Hematopoietic multipotent progenitor cell treated with erythropoietin and hydrocortisone succinate and interleukin-3 and kit ligand, for 4 days (in vitro differentiated cells): ENCODE measurements at regions not wholly inside any gene's neighbourhood (a gene's known extent, or its start where the extent isn't known, plus 50 kb on each side); places are given as distances from the start of the nearest gene placed in this dataset.

Experiments used
- DNase-seq: peaks from one replicate; pipeline ENCODE4 v3.0.0-alpha.2; 2015

DNA sequence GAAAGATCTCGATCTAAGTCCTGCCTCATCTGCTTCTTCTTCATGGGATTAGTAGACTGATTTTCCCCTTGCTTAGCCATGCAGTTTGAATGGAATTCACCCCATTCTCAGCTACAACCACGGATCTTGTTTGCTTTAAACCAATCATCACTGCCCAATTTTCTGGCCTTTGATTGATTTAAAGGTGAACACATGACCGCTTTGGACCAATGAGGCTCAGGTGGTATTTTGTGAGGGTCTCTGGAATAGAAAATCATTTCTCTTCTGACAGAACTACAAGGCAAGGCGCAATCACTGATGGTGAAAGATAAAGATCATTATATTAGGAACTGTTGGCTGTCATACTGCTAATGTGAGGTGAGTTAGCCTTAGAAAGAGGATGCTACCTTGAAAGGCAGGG, 213.0 kb upstream of the PLEKHG7 start:
- no peak for DNase-seq

GRCh38 chr12:92488735-92489134, 214.1 kb upstream of the PLEKHG7 start:
- DNase-seq: peak; percentile 30

- no peak for DNase-seq
Measured at GRCh38 chr12:92487138-92487485, 215.7 kb upstream of the PLEKHG7 start.

GRCh38 chr12:92486443-92487137, 216.2 kb upstream of the PLEKHG7 start:
- no peak for DNase-seq

- no peak for DNase-seq
Measured at GRCh38 chr12:92485351-92486348, 217.1 kb upstream of the PLEKHG7 start.

DNA sequence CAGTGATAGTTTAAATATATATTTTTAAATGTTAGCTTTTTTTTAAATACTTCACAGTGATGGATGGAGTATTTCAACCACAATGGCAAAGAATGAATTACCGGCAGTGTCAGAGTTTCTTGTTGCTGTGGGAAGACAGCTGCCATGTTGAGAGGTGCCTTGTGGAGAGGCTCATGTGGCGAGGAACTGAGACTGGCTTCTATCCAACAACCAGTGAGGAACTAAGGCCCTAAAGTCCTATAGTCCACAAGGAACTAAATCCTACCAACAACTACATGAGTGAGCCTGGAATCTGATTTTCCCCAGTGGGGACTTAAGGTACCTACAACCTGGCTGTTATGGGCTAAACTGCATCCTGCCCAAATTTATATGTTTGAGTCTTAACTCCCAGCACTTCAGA, 220.2 kb upstream of the PLEKHG7 start:
- no peak for DNase-seq

DNA sequence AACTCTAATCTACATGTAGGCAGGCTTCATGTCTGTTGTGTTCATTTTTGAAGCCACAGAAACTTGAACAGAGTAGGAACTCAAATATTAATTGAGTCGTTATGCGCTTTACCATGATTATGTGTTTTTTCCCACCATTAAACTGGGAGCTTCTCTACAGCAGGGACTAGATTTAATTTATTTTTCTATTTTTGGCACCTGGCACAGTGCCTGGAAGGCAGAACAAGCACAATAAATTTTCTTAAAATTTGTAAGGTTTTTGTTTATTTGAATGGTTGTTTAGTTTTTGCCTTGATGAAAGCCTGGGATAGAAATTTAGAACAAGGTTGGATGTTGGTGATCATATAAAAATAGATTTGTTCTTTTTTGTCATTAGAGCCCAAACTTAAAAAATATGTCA, 221.7 kb upstream of the PLEKHG7 start:
- no peak for DNase-seq

- no peak for DNase-seq
Measured at GRCh38 chr12:92478692-92479091, 224.1 kb upstream of the PLEKHG7 start.

GRCh38 chr12:92476844-92477243, 225.9 kb upstream of the PLEKHG7 start:
- DNase-seq: no peak

DNA sequence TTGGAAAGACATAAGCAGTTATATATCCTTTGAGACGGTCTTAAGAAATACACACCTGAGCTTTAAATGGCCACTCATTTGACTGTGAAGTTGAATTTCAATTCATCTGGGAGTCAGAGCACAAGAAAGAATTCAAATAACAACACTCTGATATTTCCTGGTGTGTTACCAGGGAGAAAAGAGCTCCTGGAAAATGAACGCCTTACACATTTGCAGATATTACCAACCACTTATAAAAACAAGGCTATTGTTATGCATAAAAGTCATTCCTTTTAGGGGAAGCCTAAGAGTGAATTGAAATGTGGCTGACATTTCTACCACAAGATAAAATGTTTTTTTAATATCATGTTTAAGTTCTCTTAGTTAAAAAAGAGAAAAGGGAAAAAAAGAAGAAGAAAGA, 229.2 kb upstream of the PLEKHG7 start:
- no peak for DNase-seq

- no peak for DNase-seq
Measured at GRCh38 chr12:92472201-92472600, 230.6 kb upstream of the PLEKHG7 start.

- no peak for DNase-seq
Measured at GRCh38 chr12:92471551-92471950, 231.2 kb upstream of the PLEKHG7 start.

DNA sequence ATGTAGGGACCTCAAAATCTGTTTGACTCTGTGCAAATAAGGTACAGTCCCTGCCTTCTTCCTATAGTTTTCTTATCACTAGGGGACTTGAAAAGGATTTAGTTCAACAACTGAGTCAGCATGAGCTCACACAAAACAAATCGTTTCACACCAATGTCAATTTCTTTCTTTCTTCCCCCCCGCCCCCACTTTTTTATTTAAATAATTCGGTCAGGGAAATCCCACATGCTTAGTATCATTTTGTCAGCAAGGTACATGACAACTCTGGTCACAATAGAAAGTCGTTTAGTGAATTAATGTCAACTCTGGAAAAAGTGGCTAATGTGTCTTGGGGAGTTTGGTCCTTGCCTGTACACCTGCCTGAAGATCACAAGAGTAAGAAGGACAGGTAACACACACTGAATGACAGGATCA, 232.2 kb upstream of the PLEKHG7 start:
- DNase-seq: no peak

DNA sequence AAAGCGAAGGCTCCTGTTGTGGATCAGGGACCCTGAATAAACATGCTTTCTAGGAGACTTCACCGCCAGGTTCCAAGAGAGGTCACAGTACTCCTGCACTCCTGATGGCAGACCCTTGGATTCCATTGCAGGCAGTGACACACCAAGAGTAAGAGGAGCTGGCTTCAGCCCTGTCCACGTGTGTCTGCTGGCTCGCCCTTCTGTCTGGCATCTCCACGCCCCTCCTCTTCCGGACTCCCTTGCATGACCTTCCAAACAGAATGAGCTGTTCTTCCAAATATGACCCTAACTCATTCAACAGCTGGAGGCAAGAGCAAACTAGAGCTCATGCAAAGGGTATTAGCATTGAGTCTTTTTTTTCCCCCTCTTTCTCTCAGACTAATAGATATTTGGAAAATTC, 233.0 kb upstream of the PLEKHG7 start:
- no peak for DNase-seq

GRCh38 chr12:92468358-92469020, 234.3 kb upstream of the PLEKHG7 start:
- DNase-seq: no peak

GRCh38 chr12:92467886-92468285, 234.9 kb upstream of the PLEKHG7 start:
- DNase-seq: peak; percentile 18

DNA sequence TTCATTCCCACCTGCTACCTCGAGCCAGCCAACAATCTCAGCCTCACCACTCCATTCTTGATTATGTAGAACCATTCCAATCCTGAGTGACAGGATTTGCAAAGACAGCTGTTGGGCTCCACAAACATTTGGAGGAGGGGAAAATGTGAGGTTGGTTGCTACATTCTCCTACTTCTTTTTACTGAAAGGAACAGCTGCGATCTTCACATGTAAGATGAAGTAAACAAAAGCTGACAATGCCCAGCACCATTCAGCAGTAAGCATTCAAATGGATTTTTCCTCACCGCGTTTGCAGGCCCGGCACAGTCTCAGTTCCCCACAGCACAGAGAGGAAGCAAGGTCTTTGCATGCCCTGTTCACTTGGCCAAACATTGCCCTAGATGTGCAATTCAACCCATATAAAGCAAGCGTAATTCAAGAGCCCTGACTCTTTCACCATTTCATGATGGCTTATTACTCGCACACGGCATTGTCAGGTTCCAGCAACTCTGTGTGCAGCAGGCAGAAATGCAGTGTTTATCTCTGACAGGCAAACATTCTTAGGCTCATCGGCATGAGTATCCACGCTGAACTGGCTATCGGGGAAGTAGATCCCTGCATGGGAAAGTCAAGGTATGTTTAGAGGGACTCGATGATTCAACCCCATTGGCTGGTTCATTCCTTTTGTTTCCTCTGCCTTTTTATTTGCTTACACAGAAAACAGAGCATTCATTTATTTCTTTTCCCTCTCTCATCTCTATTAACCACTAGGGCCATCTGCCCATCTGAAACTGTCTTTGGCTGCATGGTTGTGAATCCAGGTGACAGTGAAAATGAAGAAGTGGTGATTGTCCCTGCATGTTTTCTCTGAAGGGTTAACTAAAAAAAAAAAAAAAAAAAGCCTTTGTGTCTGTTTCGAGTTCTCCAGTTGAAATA, 236.1 kb upstream of the PLEKHG7 start:
- no peak for DNase-seq

DNA sequence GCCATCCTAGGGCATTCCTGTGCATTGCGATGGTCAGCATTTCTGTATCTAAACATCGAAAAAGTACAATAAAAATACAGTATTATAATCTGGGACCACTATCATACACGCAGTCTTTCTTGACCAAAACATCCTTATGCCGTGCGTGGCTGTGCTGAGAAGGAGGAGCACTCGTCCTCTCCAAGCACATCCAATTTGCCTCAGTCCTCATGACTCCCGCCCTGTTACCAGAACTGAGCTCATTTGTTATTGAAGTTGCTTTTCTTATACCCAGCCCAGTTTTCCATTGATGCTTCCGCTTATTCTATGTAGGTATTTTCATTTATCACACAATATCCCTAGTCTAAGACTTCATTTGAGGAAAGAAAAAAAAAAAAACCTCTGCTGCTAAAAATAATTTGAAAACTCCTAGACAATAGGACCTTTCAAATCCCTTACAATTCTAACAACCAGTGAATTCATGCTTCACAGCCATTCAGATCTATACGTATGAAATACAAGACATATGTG, 236.9 kb upstream of the PLEKHG7 start:
- DNase-seq: no peak

- no peak for DNase-seq
Measured at GRCh38 chr12:92464911-92465310, 237.9 kb upstream of the PLEKHG7 start.

DNA sequence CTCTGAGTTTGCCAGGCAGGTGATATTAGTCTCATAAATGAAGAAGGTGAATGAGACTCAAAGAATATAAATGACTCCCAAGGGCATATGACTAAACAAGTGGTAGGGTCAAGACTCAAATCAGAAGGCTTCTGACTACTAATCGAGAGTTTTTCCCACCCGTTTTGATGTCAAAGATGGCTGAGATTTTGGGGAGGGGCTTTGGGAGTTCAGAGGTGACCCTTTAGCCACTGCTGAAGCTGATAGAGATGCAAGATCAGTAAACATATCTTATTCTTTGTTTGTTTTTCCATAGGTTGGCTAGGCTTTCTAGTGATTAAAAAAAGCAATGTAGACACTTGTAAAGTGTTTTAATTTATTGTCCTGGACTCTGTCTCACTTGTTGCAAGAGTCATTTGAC, 239.6 kb upstream of the PLEKHG7 start:
- DNase-seq: no peak

GRCh38 chr12:92462527-92462926, 240.3 kb upstream of the PLEKHG7 start:
- no peak for DNase-seq

DNA sequence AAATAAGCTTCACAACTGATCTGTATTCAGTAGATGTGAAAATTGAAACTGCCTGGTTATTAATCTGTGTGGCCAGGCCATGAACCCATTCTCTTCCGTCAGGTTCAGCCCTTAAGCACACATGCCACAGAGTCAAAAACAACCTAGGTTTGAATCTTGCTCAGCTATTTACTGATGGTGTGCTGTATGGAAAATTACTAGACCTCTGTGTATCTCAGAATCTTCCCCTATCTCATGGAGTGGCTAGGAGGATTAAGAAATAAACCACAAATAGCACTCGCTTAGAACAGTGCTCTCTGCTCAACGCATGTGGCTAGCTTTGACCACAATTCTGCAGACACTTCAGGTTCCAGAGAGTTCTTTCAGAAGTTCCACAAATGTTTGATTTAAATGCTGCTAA, 240.7 kb upstream of the PLEKHG7 start:
- peak; percentile 84 for DNase-seq
